ENCODE measurements at regions not wholly inside any gene's neighbourhood (a gene's known extent, or its start where the extent isn't known, plus 50 kb on each side); places are given as distances from the start of the nearest gene placed in this dataset.

DNA sequence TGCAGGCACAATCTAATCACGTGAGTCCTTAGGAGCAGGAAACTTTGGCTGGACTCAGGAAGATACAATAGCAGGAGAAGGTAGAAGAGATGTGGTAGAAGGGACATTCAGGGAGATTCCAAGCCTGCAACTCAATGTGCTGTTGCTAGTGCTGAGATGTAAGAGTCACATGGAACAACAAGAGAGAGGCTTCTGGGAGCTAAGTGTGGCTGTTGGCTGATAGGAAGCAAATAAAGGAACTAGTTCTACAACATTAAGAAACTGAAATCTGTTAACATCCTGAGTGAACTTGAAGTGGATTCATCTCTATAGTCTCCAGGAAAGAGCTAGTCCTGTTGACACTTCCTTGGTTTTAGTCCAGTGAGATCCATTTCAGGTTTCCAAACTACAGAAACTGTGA lies 1207.4 kb downstream of the ADGRL3 start:
- no peaks in the 10 kb centered on the region for H3K27me3 Mint-ChIP-seq
- H3K9me3 Mint-ChIP-seq (ENCODE audit: low read depth): no peaks in the 10 kb centered on the region
- no peak for DNase-seq (ENCODE audit: low spot score, unreplicated experiment)
- H3K36me3 Mint-ChIP-seq (ENCODE audit: insufficient read depth): no peaks in the 10 kb centered on the region
- H3K27ac Mint-ChIP-seq: no peak overlapping the region
- H3K4me1 Mint-ChIP-seq (ENCODE audit: low read depth): no peaks in the 10 kb centered on the region
- TF ChIP-seq, protein P1, sequence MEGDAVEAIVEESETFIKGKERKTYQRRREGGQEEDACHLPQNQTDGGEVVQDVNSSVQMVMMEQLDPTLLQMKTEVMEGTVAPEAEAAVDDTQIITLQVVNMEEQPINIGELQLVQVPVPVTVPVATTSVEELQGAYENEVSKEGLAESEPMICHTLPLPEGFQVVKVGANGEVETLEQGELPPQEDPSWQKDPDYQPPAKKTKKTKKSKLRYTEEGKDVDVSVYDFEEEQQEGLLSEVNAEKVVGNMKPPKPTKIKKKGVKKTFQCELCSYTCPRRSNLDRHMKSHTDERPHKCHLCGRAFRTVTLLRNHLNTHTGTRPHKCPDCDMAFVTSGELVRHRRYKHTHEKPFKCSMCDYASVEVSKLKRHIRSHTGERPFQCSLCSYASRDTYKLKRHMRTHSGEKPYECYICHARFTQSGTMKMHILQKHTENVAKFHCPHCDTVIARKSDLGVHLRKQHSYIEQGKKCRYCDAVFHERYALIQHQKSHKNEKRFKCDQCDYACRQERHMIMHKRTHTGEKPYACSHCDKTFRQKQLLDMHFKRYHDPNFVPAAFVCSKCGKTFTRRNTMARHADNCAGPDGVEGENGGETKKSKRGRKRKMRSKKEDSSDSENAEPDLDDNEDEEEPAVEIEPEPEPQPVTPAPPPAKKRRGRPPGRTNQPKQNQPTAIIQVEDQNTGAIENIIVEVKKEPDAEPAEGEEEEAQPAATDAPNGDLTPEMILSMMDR (IDR thresholded peaks at IDR 0.05; ENCODE audit: unreplicated experiment): no peak
- no peak overlapping the region for H3K4me3 Mint-ChIP-seq (ENCODE audit: low read depth)

DNA sequence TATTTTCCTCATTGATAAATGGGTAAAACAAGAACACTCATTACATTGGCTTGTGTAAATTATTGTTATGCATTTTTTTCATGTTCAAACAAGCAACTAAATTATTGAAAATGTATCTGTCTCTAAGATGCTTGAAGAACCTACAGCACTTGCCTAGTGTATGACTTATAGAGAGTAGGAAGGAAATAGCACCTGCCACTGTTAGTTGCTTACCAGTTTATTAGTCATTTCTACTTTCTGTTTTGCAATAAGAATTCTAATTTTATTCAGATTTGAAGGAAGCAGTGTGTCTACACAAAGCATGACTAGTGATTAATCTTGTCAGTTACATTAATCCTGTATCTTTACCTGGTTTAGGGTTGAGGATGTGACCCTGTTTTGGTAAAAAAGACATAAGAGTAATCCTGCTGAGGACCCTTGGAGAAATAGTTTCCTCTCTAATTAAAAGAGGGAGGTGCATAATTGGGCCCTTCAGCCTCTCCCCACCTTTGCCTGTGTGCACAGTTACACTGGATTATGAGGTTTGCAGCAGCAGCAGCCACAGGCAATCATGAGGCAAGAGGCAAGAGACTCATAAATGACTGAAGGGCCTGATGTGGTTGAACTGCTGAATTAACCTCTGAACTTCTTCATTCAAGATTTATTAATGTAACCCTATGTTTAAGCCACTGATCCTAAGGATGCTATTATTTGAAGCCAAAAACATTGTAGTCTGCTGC lies 1202.1 kb downstream of the ADGRL3 start:
- Mint-ChIP-seq H3K9me3 (ENCODE audit: low read depth) (no peaks in the 10 kb centered on the region), H3K27me3 (no peaks in the 10 kb centered on the region), H3K27ac (no peak overlapping the region), H3K4me1 (ENCODE audit: low read depth) (no peaks in the 10 kb centered on the region), H3K36me3 (ENCODE audit: insufficient read depth) (no peaks in the 10 kb centered on the region), H3K4me3 (ENCODE audit: low read depth) (no peak overlapping the region)
- TF ChIP-seq, protein P1 (IDR thresholded peaks at IDR 0.05; ENCODE audit: unreplicated experiment): no peak
- DNase-seq (ENCODE audit: low spot score, unreplicated experiment): no peak

DNA sequence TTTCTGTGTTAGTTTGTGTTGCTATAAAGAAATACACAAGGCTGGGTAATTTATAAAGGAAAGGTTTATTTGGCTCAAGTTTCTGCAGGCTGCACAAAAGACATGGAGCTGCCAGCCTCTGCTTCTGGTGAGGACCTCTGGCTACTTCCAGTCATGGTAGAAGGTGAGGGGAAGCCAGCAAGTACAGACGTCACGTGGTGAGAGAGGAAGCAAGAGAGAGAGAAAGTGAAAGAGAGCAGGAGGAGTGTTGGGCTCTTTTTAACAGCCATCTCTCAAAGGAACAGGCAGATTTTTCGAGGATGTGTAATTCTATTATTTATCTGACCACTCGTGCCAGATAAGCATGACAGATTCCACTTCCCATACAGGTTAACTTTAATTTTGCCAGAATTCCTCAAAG lies 1199.1 kb downstream of the ADGRL3 start:
- no peaks in the 10 kb centered on the region for H3K36me3 Mint-ChIP-seq (ENCODE audit: insufficient read depth)
- DNase-seq (ENCODE audit: low spot score, unreplicated experiment): no peak
- no peak overlapping the region for H3K27ac Mint-ChIP-seq
- H3K9me3 Mint-ChIP-seq (ENCODE audit: low read depth): no peaks in the 10 kb centered on the region
- TF ChIP-seq, protein P1 (IDR thresholded peaks at IDR 0.05; ENCODE audit: unreplicated experiment): no peak
- H3K27me3 Mint-ChIP-seq: no peaks in the 10 kb centered on the region
- H3K4me3 Mint-ChIP-seq (ENCODE audit: low read depth): no peak overlapping the region
- no peaks in the 10 kb centered on the region for H3K4me1 Mint-ChIP-seq (ENCODE audit: low read depth)

DNA sequence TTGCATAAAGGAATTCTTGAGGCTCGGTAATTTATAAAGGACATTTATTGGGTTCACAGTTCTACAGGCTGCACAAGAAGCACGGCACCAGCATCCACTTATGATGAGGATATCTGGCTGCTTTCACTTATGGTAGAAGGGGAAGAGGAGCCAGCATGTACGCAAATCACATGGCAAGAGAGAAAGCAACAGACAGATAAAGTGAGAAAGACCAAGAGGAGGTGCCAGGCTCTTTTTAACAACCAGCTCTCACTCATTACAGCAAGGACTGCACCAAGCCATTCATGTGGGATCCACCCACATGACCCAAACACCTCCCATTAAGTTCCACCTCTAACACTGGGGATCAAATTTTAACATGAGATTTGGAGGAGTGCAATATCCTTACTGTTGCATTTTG lies 1198.2 kb downstream of the ADGRL3 start:
- Mint-ChIP-seq H3K36me3 (ENCODE audit: insufficient read depth) (no peaks in the 10 kb centered on the region), H3K4me1 (ENCODE audit: low read depth) (no peaks in the 10 kb centered on the region), H3K9me3 (ENCODE audit: low read depth) (no peaks in the 10 kb centered on the region), H3K27ac (no peak overlapping the region), H3K27me3 (no peaks in the 10 kb centered on the region), H3K4me3 (ENCODE audit: low read depth) (no peak overlapping the region)
- no peak for DNase-seq (ENCODE audit: low spot score, unreplicated experiment)
- TF ChIP-seq, protein P1 (IDR thresholded peaks at IDR 0.05; ENCODE audit: unreplicated experiment): no peak

DNA sequence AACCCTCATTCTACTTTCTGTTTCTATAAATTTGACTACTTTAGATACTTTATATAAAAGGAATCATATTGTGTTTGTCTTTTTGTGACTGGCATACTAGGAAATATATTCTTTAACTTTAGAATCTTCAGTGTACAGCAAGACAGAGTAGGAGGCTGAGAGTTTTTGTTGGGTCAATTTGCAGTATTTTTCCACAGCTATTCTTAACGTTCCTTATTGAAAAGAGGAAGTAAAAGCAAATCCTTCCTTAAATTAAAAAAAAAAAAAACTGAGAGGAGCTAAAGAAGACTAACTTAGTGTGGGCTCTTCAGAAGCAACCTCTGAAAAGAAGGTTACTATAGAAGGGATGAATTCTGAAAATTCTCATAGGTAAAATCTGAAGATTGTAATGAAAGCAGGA lies 1194.6 kb downstream of the ADGRL3 start:
- TF ChIP-seq, protein P1 (IDR thresholded peaks at IDR 0.05; ENCODE audit: unreplicated experiment): no peak

More for the DNA sequence above, 1194.6 kb downstream of the ADGRL3 start:
- no peak for DNase-seq (ENCODE audit: low spot score, unreplicated experiment)
- H3K36me3 Mint-ChIP-seq (ENCODE audit: insufficient read depth): no peaks in the 10 kb centered on the region
- H3K4me1 Mint-ChIP-seq (ENCODE audit: low read depth): no peaks in the 10 kb centered on the region
- H3K9me3 Mint-ChIP-seq (ENCODE audit: low read depth): no peaks in the 10 kb centered on the region
- H3K27ac Mint-ChIP-seq: no peak overlapping the region
- H3K27me3 Mint-ChIP-seq: no peaks in the 10 kb centered on the region
- no peak overlapping the region for H3K4me3 Mint-ChIP-seq (ENCODE audit: low read depth)
